ENCODE measurements at regions not wholly inside any gene's neighbourhood (a gene's known extent, or its start where the extent isn't known, plus 50 kb on each side); places are given as distances from the start of the nearest gene placed in this dataset.

- Histone ChIP-seq H3K4me3 (no peak overlapping the region), H3K4me1 (replicated peaks in 1 of 2) (no peaks in the 10 kb centered on the region), H3K27ac (no peak overlapping the region), H3K9me3 (replicated peaks in 1 of 3) (no peaks in the 10 kb centered on the region), H3K27me3 (peaks cover 3% of the 10 kb centered on the region), H3K36me3 (replicated peaks in 1 of 2) (no peaks in the 10 kb centered on the region)
- 62 to 78% (median 73%) methylated on average over 2 of the region's 2 CpGs for WGBS, 4 donors
- DNase-seq: no peak
- intact Hi-C loops (cut with DNase I): no loop called here
- TF ChIP-seq CTCF (IDR thresholded peaks at IDR 0.05) (no peak), POLR2A (IDR thresholded peaks at IDR 0.05) (no peak)
These were observed 54.9 kb upstream of the HTATIP2 start for GRCh38 chr11:20308601-20309000.

- H3K9me3 ChIP-seq (replicated peaks in 1 of 3): peaks cover 0 to 5% (median 0%) of the 10 kb centered on the region in 3 donors
- DNase-seq: no peak
- intact Hi-C loops (cut with DNase I): no loop called here
- H3K4me3 ChIP-seq: no peak overlapping the region
- WGBS, 4 donors: 35 to 50% (median 45%) methylated on average over 6 of the region's 6 CpGs
- no peaks in the 10 kb centered on the region for H3K27me3 ChIP-seq
- H3K36me3 ChIP-seq (replicated peaks in 1 of 2): no peaks in the 10 kb centered on the region
- TF ChIP-seq POLR2A (IDR thresholded peaks at IDR 0.05) (no peak), CTCF (IDR thresholded peaks at IDR 0.05) (no peak)
- no peak overlapping the region for H3K27ac ChIP-seq
- no peaks in the 10 kb centered on the region for H3K4me1 ChIP-seq (replicated peaks in 1 of 2)
These were observed 60.0 kb upstream of the HTATIP2 start for GRCh38 chr11:20303391-20303965.

- H3K9me3 ChIP-seq (replicated peaks in 1 of 3): no peaks in the 10 kb centered on the region
- H3K4me1 ChIP-seq (replicated peaks in 1 of 2): no peaks in the 10 kb centered on the region
- no peak overlapping the region for H3K27ac ChIP-seq
- DNase-seq: no peak
- H3K4me3 ChIP-seq: no peak overlapping the region
- 72 to 85% (median 82%) methylated on average over 4 of the region's 4 CpGs for WGBS, 4 donors
- TF ChIP-seq CTCF (IDR thresholded peaks at IDR 0.05): no peak
- H3K36me3 ChIP-seq (replicated peaks in 1 of 2): no peaks in the 10 kb centered on the region
- intact Hi-C loops (cut with DNase I): no loop called here
- H3K27me3 ChIP-seq: peaks cover 6% of the 10 kb centered on the region
These were observed 69.5 kb upstream of the HTATIP2 start for GRCh38 chr11:20293992-20294391.

DNA sequence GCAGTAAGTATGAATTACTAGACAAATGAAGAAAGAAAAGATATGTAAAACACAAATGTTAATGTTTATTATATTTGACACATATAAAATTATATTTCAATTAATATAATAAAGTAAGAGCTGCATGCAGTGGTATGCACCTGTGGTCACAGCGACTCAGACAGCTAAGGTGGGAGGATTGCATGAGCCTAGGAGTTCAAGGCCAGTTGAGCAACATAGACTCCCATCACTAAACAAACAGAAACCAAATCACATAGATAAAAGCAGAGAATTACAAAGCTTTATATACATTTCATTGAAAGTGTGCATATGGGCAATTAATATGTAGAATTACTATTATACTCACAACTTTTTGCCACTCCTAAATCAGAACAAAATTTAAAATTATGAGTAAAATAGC, 70.0 kb upstream of the HTATIP2 start:
- intact Hi-C loops (cut with DNase I): no loop called here

More for the DNA sequence above, 70.0 kb upstream of the HTATIP2 start:
- no peak for DNase-seq
- Histone ChIP-seq H3K4me3 (no peak overlapping the region), H3K27ac (no peak overlapping the region), H3K4me1 (replicated peaks in 1 of 2) (no peaks in the 10 kb centered on the region), H3K27me3 (peaks cover 6% of the 10 kb centered on the region), H3K36me3 (replicated peaks in 1 of 2) (no peaks in the 10 kb centered on the region), H3K9me3 (replicated peaks in 1 of 3) (no peaks in the 10 kb centered on the region)
- no peak for TF ChIP-seq POLR2A (IDR thresholded peaks at IDR 0.05)
- no peak for TF ChIP-seq CTCF (IDR thresholded peaks at IDR 0.05)
- 66 to 88% (median 79%) methylated on average over 1 of the region's 1 CpG for WGBS, 4 donors
